PC-3 (cell line): ENCODE measurements at regions not wholly inside any gene's neighbourhood (a gene's known extent, or its start where the extent isn't known, plus 50 kb on each side); places are given as distances from the start of the nearest gene placed in this dataset.

Experiments used
- CTCF ChIP-seq: fragments of 300-600 bp; sonication (generic); conservative IDR thresholded peaks from 2 replicates; pipeline ENCODE4 v1.5.1; 2017; ENCODE audit warnings: antibody characterized with exemption, low read depth, mild to moderate bottlenecking, low read length
- EZH2 ChIP-seq: fragments of 300-600 bp; sonication (generic); IDR thresholded peaks from one replicate; pipeline ENCODE4 v1.6.1; 2017; ENCODE audit warnings: antibody characterized with exemption, mild to moderate bottlenecking, low read length; ENCODE audit not compliant: unreplicated experiment

DNA sequence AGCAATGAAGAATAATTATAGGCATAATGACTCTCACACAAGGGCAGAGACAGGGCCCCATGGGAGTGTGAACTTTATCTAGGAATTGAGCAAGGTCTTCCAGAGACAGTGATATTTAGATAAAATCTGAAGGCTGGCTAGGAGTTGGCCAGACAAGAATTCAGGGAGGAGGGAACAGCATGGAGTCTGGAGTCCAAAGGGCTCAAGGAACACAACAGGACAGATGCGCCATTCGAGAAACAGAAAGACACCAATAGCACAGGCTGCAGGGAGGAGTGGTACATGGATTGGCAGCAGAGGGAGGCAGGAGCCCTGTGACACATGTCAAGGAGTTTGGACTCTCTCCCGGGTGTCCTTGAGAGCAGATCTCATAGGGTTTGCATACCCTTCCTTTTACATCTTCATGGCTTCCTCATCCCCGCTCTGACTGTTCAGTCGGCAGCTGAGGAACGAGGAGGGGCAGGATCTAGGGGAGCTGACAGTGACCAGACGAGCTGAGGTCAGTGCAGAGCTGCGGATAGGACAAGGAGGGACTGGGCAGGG is 64.0 kb upstream of the XPA start:
- TF ChIP-seq CTCF (no peak), EZH2 (no peak)
